ENCODE measurements at regions not wholly inside any gene's neighbourhood (a gene's known extent, or its start where the extent isn't known, plus 50 kb on each side); places are given as distances from the start of the nearest gene placed in this dataset.
"Not testable (repeated sequence)": the region's sequence is repeated elsewhere in the genome, so short reads cannot be mapped to it uniquely, and the experiment has no call there.

DNA sequence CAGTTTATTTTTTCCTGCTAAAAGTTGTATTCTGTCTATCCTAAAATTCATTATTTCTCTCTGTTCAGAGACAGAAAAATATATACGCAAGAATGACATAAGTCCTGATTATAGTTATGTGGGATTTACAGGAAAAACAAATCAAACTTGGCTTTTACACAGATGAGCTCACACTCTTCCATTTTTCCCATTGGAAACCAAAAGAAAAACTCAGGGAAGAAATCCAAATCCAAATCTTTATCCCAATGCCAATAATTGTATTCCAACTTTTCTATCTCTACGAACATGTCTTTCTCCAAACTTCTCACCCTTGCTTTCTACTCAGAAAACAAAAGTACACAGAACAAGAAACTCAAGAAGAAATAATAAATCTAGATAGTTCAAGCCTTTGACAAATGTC, 249.1 kb upstream of the TMEFF2 start:
- no peak for DNase-seq
- 53 to 62% methylated on average over 2 of the region's 2 CpGs for WGBS, 2 donors

GRCh38 chr2:192438239-192438638, 243.5 kb upstream of the TMEFF2 start:
- H3K27ac ChIP-seq (ENCODE audit: low read depth in 1 of 2, low read length in 2 of 2), result no peak overlapping the region
- intact Hi-C loops (cut with DNase I), result no loop called here
- no peaks in the 10 kb centered on the region for H3K36me3 ChIP-seq (ENCODE audit: control insufficient read depth in 1 of 2, insufficient read depth in 2 of 2, low read length in 1 of 2)
- no peak overlapping the region for H3K4me3 ChIP-seq (ENCODE audit: low read length in 2 of 2)
- WGBS, 2 donors, result 41 to 58% methylated on average over 1 of the region's 1 CpG
- H3K9me3 ChIP-seq (ENCODE audit: control insufficient read depth, low read length), result peaks cover 1% of the 10 kb centered on the region
- no peak for ATAC-seq (ENCODE audit: low FRiP score)
- H3K4me1 ChIP-seq (ENCODE audit: control insufficient read depth in 1 of 2, insufficient read depth in 2 of 2, low read length in 2 of 2), result no peaks in the 10 kb centered on the region
- H3K27me3 ChIP-seq (ENCODE audit: control insufficient read depth in 1 of 2, insufficient read depth in 2 of 2, low read length in 1 of 2), result no peaks in the 10 kb centered on the region
- DNase-seq, result no peak

More for the DNA sequence above, 249.1 kb upstream of the TMEFF2 start:
- intact Hi-C loops (cut with DNase I), result no loop called here
- ATAC-seq (ENCODE audit: low FRiP score), result no peak
- Histone ChIP-seq H3K36me3 (ENCODE audit: control insufficient read depth in 1 of 2, insufficient read depth in 2 of 2, low read length in 1 of 2) (no peaks in the 10 kb centered on the region), H3K27ac (ENCODE audit: low read depth in 1 of 2, low read length in 2 of 2) (no peak overlapping the region), H3K27me3 (ENCODE audit: control insufficient read depth in 1 of 2, insufficient read depth in 2 of 2, low read length in 1 of 2) (no peaks in the 10 kb centered on the region), H3K9me3 (ENCODE audit: control insufficient read depth, low read length) (no peaks in the 10 kb centered on the region), H3K4me3 (ENCODE audit: low read length in 2 of 2) (no peak overlapping the region), H3K4me1 (ENCODE audit: control insufficient read depth in 1 of 2, insufficient read depth in 2 of 2, low read length in 2 of 2) (no peaks in the 10 kb centered on the region)

DNA sequence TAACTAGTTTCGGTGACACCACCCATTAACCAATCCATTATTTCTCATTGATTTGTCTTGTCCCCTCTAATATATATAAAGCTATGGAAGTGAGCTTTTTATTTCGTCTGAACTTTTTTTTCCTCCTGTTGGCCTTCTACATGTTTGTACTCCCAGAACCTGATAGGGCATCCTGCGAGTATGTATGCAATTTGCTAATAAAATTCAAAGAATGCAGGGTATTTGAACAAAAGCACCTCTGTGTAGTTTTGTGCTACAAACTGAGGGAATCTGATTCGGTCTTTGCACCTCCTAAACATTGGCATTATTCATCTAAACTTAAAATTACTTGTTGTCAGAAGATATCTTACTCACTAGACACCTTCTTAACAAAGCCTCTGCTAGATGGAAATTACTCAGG, 242.9 kb upstream of the TMEFF2 start:
- H3K36me3 ChIP-seq (ENCODE audit: control insufficient read depth in 1 of 2, insufficient read depth in 2 of 2, low read length in 1 of 2), result no peaks in the 10 kb centered on the region
- no peaks in the 10 kb centered on the region for H3K27me3 ChIP-seq (ENCODE audit: control insufficient read depth in 1 of 2, insufficient read depth in 2 of 2, low read length in 1 of 2)
- no peak overlapping the region for H3K4me3 ChIP-seq (ENCODE audit: low read length in 2 of 2)
- ATAC-seq (ENCODE audit: low FRiP score) (no peak), DNase-seq (no peak)
- H3K9me3 ChIP-seq (ENCODE audit: control insufficient read depth, low read length), result peaks cover 1% of the 10 kb centered on the region
- no peaks in the 10 kb centered on the region for H3K4me1 ChIP-seq (ENCODE audit: control insufficient read depth in 1 of 2, insufficient read depth in 2 of 2, low read length in 2 of 2)
- H3K27ac ChIP-seq (ENCODE audit: low read depth in 1 of 2, low read length in 2 of 2), result no peak overlapping the region
- intact Hi-C loops (cut with DNase I), result no loop called here
- 32 to 40% methylated on average over 4 of the region's 4 CpGs for WGBS, 2 donors

DNA sequence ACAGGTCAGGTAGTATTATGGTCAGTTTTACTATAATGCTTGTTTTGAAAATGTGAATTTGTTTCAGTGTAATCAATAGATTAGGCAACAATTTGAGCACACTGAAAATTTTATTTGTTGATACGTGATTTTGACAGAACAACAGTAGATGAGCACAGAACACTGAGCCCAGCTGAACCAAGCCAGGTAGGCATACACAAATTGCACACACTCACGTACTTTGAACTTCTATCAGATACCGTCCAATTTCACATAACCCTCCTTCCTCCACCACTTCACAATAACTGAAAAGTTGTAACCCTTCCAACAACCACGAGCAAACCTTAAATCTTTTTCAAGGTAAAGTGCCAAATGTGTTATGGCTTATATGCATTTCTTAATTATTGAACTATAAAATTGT, 229.5 kb upstream of the TMEFF2 start:
- Histone ChIP-seq H3K27ac (ENCODE audit: low read depth in 1 of 2, low read length in 2 of 2) (no peak overlapping the region), H3K4me3 (ENCODE audit: low read length in 2 of 2) (no peak overlapping the region), H3K9me3 (ENCODE audit: control insufficient read depth, low read length) (no peaks in the 10 kb centered on the region), H3K4me1 (ENCODE audit: control insufficient read depth in 1 of 2, insufficient read depth in 2 of 2, low read length in 2 of 2) (no peaks in the 10 kb centered on the region), H3K36me3 (ENCODE audit: control insufficient read depth in 1 of 2, insufficient read depth in 2 of 2, low read length in 1 of 2) (no peaks in the 10 kb centered on the region), H3K27me3 (ENCODE audit: control insufficient read depth in 1 of 2, insufficient read depth in 2 of 2, low read length in 1 of 2) (no peaks in the 10 kb centered on the region)
- ATAC-seq (ENCODE audit: low FRiP score) (no peak), DNase-seq (no peak)
- 71 to 75% methylated on average over 4 of the region's 4 CpGs for WGBS, 2 donors
- intact Hi-C loops (cut with DNase I), result no loop called here

GRCh38 chr2:192419786-192420185, 225.1 kb upstream of the TMEFF2 start:
- no peaks in the 10 kb centered on the region for H3K4me1 ChIP-seq (ENCODE audit: control insufficient read depth in 1 of 2, insufficient read depth in 2 of 2, low read length in 2 of 2)
- no peak for ATAC-seq (ENCODE audit: low FRiP score)
- no peaks in the 10 kb centered on the region for H3K9me3 ChIP-seq (ENCODE audit: control insufficient read depth, low read length)
- no peak overlapping the region for H3K4me3 ChIP-seq (ENCODE audit: low read length in 2 of 2)
- H3K27me3 ChIP-seq (ENCODE audit: control insufficient read depth in 1 of 2, insufficient read depth in 2 of 2, low read length in 1 of 2), result no peaks in the 10 kb centered on the region
- WGBS, 2 donors, result 42 to 43% methylated on average over 2 of the region's 2 CpGs
- intact Hi-C loops (cut with DNase I), result no loop called here
- no peak for DNase-seq
- H3K36me3 ChIP-seq (ENCODE audit: control insufficient read depth in 1 of 2, insufficient read depth in 2 of 2, low read length in 1 of 2), result no peaks in the 10 kb centered on the region
- no peak overlapping the region for H3K27ac ChIP-seq (ENCODE audit: low read depth in 1 of 2, low read length in 2 of 2)

DNA sequence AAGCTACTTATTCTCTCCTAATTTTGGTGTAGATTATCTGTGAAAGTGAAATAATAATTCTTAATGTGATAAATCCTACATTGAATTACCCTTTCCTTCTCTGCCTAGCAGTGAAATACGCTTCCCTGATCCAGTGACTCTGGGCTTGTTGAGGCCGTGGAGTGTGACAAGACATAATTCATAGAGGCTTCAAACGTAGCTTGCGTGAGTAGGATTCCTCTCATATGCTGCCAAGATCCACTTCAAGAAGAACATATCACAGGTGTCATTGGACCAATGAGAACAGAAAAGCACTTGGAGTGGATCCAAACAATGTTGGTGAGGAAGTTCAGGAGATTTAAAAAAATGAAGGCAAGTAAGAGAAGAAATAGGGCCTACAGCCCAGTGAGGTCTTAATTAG, 221.3 kb upstream of the TMEFF2 start:
- ATAC-seq (ENCODE audit: low FRiP score) (no peak), DNase-seq (no peak)
- H3K27ac ChIP-seq (ENCODE audit: low read depth in 1 of 2, low read length in 2 of 2), result no peak overlapping the region
- no peaks in the 10 kb centered on the region for H3K4me1 ChIP-seq (ENCODE audit: control insufficient read depth in 1 of 2, insufficient read depth in 2 of 2, low read length in 2 of 2)
- no peaks in the 10 kb centered on the region for H3K27me3 ChIP-seq (ENCODE audit: control insufficient read depth in 1 of 2, insufficient read depth in 2 of 2, low read length in 1 of 2)
- 24 to 44% methylated on average over 4 of the region's 4 CpGs for WGBS, 2 donors
- H3K36me3 ChIP-seq (ENCODE audit: control insufficient read depth in 1 of 2, insufficient read depth in 2 of 2, low read length in 1 of 2), result no peaks in the 10 kb centered on the region
- intact Hi-C loops (cut with DNase I), result no loop called here
- H3K4me3 ChIP-seq (ENCODE audit: low read length in 2 of 2), result no peak overlapping the region
- no peaks in the 10 kb centered on the region for H3K9me3 ChIP-seq (ENCODE audit: control insufficient read depth, low read length)

DNA sequence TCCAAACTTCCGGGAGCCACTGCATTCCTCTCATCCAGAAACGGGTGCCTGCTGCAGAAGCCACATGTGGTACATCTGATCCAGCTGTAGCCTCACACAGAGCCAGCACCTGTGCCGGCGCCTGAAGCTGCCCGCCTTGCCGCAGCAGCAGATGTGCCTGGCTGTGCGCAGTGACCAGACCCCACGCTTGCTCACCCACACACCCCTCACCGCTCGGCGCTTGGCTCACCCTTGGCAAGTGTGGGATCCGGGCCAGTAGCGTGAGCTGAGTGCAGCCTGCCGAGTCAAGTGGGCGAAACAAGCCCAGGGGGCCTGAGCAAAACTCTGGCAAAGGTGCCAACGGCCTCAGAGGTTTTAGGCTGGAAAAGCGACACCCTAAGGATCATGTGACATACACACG, 220.1 kb upstream of the TMEFF2 start:
- Histone ChIP-seq H3K27me3 (ENCODE audit: control insufficient read depth in 1 of 2, insufficient read depth in 2 of 2, low read length in 1 of 2) (no peaks in the 10 kb centered on the region), H3K36me3 (ENCODE audit: control insufficient read depth in 1 of 2, insufficient read depth in 2 of 2, low read length in 1 of 2) (no peaks in the 10 kb centered on the region), H3K4me1 (ENCODE audit: control insufficient read depth in 1 of 2, insufficient read depth in 2 of 2, low read length in 2 of 2) (no peaks in the 10 kb centered on the region), H3K27ac (ENCODE audit: low read depth in 1 of 2, low read length in 2 of 2) (no peak overlapping the region), H3K4me3 (ENCODE audit: low read length in 2 of 2) (no peak overlapping the region), H3K9me3 (ENCODE audit: control insufficient read depth, low read length) (no peaks in the 10 kb centered on the region)
- peak in 1 of 2 donors; percentile 64 for DNase-seq
- 88% methylated on average over 18 of the region's 18 CpGs for WGBS, 2 donors
- ATAC-seq (ENCODE audit: low FRiP score), result no peak
- intact Hi-C loops (cut with DNase I), result no loop called here

DNA sequence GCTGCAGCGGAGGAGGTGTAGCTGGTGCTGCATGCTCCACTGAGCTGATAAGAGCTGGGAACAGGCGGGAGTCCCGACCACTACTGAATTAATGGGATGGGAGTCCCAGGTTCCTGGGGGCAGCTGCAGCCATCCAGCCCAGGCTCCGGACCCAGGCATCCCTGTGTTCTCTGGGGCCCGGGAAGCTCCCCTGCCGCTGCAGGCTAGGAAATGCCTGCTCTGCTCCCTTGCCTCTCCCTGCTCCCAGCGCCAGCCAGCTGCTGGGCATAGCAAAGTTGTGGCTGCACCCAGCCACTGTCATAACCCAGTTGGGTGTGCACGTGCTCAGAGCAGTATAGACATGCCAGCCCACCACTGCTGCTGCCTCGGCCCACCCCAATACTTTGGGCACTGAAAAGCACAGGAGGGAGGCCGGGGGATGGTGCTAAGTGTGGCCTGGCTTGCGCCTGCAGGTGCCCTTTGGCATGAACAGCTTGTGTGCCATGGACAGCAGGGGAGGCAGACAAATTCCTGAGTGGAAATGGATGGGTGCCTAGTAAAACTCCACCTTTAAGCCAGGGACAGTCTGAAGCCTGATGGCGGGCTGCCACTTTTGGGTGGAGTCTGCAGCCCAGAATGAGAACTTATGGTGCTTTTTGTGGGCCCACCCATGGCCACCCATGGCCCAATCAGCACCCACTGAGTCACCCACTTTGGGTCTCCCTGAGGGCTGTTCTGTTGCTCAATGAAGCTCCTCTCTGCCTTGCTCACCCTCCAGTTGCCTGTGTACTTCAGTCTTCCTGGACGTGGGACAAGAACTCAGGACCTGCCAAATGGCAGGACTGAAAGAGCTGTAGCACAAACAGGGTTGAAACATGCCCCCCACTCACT, 219.3 kb upstream of the TMEFF2 start:
- H3K9me3 ChIP-seq (ENCODE audit: control insufficient read depth, low read length), result no peaks in the 10 kb centered on the region
- 88 to 90% methylated on average over 13 of the region's 13 CpGs for WGBS, 2 donors
- H3K27me3 ChIP-seq (ENCODE audit: control insufficient read depth in 1 of 2, insufficient read depth in 2 of 2, low read length in 1 of 2), result no peaks in the 10 kb centered on the region
- H3K4me3 ChIP-seq (ENCODE audit: low read length in 2 of 2), result no peak overlapping the region
- H3K27ac ChIP-seq (ENCODE audit: low read depth in 1 of 2, low read length in 2 of 2), result no peak overlapping the region
- no peaks in the 10 kb centered on the region for H3K36me3 ChIP-seq (ENCODE audit: control insufficient read depth in 1 of 2, insufficient read depth in 2 of 2, low read length in 1 of 2)
- no peaks in the 10 kb centered on the region for H3K4me1 ChIP-seq (ENCODE audit: control insufficient read depth in 1 of 2, insufficient read depth in 2 of 2, low read length in 2 of 2)
- intact Hi-C loops (cut with DNase I), result no loop called here
- ATAC-seq (ENCODE audit: low FRiP score) (peak; percentile 41), DNase-seq (peak in 1 of 2 donors; percentile 32)

DNA sequence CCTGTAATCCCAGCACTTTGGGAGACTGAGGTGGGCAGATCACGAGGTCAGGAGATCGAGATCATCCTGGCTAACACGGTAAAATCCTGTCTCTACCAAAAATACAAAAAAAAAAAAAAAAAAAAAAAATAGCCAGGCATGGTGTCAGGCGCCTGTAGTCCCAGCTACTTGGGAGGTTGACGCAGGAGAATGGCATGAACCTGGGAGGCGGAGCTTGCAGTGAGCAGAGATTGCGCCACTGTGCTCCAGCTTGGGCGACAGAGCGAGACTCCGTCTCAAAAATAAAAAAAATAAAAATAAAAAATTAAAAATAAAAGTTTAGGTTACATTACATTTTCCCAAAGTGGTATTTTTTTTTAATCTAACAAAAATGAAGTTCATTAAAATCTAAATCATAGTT, 218.1 kb upstream of the TMEFF2 start:
- H3K4me1 ChIP-seq (ENCODE audit: control insufficient read depth in 1 of 2, insufficient read depth in 2 of 2, low read length in 2 of 2); H3K9me3 ChIP-seq (ENCODE audit: control insufficient read depth, low read length); DNase-seq; H3K4me3 ChIP-seq (ENCODE audit: low read length in 2 of 2); ATAC-seq (ENCODE audit: low FRiP score); H3K27me3 ChIP-seq (ENCODE audit: control insufficient read depth in 1 of 2, insufficient read depth in 2 of 2, low read length in 1 of 2); H3K27ac ChIP-seq (ENCODE audit: low read depth in 1 of 2, low read length in 2 of 2); intact Hi-C loops (cut with DNase I); H3K36me3 ChIP-seq (ENCODE audit: control insufficient read depth in 1 of 2, insufficient read depth in 2 of 2, low read length in 1 of 2): not testable (repeated sequence)
- 86 to 88% methylated on average over 9 to 10 of the region's 10 CpGs for WGBS, 2 donors

Data from aorta (tissue), 5 donors.